ENCODE measurements at regions not wholly inside any gene's neighbourhood (a gene's known extent, or its start where the extent isn't known, plus 50 kb on each side); places are given as distances from the start of the nearest gene placed in this dataset.

DNA sequence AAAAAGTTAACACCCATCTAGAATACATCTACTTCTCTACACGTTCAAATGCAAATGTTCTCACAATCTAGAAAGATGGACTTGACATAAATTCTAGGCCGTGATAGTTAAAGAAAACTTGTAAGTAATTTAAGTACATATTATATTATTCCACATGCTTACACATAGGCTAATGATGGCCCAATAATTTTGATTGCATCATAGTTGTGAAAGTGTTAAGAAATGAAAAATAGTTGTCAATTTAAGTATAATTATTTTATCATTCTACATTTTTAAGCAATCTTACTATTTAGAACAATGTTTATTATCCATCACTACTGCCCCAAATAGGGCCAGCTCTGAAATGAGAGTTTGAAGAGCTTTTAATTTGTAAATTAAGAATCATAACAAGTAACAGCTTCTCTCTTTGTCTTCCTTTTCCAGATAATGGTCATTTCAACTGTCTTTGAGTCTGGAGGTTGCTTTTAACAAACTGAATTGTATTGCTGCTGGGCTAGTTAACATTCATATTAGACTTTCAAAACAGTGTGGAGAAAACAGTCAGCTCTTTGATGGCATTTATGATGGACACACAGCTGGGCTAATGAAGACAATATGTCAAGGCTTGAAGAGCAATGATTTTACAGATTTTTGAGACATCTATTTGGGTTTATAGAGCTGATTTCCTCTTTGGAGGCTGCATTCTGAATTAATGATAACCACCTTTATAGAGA, 246.1 kb upstream of the KCNH8 start:
- 88 to 93% (median 90%) methylated on average over 2 of the region's 2 CpGs for WGBS, 3 donors
- no peak for DNase-seq
- Histone ChIP-seq H3K4me1 (ENCODE audit: insufficient read depth) (no peaks in the 10 kb centered on the region), H3K4me3 (no peak overlapping the region), H3K9me3 (no peaks in the 10 kb centered on the region), H3K36me3 (no peaks in the 10 kb centered on the region), H3K27me3 (no peaks in the 10 kb centered on the region), H3K27ac (no peak overlapping the region)
- intact Hi-C loops (cut with DNase I), result loop anchor here in 1 of 4 donors (5.0 kb wide), 1 partner anchor 195 kb away; no protein-coding TSS in a partner anchor
- TF ChIP-seq POLR2A (IDR thresholded peaks at IDR 0.05) (no peak), EP300 (IDR thresholded peaks at IDR 0.05) (no peak)
- TF ChIP-seq, protein P1, sequence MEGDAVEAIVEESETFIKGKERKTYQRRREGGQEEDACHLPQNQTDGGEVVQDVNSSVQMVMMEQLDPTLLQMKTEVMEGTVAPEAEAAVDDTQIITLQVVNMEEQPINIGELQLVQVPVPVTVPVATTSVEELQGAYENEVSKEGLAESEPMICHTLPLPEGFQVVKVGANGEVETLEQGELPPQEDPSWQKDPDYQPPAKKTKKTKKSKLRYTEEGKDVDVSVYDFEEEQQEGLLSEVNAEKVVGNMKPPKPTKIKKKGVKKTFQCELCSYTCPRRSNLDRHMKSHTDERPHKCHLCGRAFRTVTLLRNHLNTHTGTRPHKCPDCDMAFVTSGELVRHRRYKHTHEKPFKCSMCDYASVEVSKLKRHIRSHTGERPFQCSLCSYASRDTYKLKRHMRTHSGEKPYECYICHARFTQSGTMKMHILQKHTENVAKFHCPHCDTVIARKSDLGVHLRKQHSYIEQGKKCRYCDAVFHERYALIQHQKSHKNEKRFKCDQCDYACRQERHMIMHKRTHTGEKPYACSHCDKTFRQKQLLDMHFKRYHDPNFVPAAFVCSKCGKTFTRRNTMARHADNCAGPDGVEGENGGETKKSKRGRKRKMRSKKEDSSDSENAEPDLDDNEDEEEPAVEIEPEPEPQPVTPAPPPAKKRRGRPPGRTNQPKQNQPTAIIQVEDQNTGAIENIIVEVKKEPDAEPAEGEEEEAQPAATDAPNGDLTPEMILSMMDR (IDR thresholded peaks at IDR 0.05), result no peak

DNA sequence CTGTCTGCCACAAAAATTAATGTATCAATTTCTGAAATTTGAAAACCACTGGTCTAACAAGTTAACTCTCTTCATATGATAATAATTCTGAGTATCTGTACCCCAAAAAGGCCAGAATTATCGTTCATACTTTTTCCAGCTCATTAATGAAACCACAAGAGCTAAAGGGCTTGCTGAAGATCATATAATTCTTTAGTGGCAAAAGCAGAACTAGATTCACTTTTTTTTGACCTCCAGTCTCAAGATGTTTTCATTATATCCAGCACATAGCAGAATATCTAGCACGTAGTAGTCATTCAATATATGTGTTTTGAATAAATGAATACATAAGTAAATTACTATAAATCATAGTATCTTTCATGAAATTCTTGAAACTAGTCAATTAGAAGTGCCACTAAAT, 246.7 kb upstream of the KCNH8 start:
- WGBS, 3 donors, result 53 to 57% (median 57%) methylated on average over 2 of the region's 2 CpGs
- intact Hi-C loops (cut with DNase I), result loop anchor here in 1 of 4 donors (5.0 kb wide), 1 partner anchor 194 kb away; no protein-coding TSS in a partner anchor
- DNase-seq, result no peak

DNA sequence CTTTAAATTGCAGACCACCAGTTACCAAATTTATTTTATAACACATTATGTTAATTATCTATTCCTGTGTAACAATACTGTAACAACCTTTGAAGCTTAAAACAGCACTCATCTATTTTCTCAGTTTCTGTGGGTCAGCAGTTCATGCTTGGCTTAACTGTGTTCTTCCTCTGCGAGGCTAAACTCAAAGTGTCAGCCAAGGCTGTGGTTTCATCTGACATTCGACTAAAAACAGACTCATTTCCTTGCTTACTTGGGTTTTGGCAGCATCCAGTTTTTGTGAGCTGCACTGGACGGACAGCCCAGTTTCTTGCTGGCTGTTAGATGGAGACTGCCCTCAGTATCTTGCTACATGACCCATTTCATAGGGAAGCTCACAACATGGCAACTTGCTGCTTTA, 247.3 kb upstream of the KCNH8 start:
- no peaks in the 10 kb centered on the region for H3K9me3 ChIP-seq
- no peaks in the 10 kb centered on the region for H3K4me1 ChIP-seq (ENCODE audit: insufficient read depth)
- TF ChIP-seq, protein P1 (IDR thresholded peaks at IDR 0.05), result no peak
- TF ChIP-seq POLR2A (IDR thresholded peaks at IDR 0.05), result no peak
- TF ChIP-seq EP300 (IDR thresholded peaks at IDR 0.05), result no peak
- intact Hi-C loops (cut with DNase I), result loop anchor here in 1 of 4 donors (5.0 kb wide), 1 partner anchor 194 kb away; no protein-coding TSS in a partner anchor
- 7 to 10% (median 7%) methylated on average over 3 of the region's 3 CpGs for WGBS, 3 donors
- peak in 1 of 5 donors; percentile 7 for DNase-seq
- no peak overlapping the region for H3K4me3 ChIP-seq
- H3K27me3 ChIP-seq, result no peaks in the 10 kb centered on the region
- H3K36me3 ChIP-seq, result no peaks in the 10 kb centered on the region
- no peak overlapping the region for H3K27ac ChIP-seq

More for the DNA sequence above, 246.7 kb upstream of the KCNH8 start:
- Histone ChIP-seq H3K27ac (no peak overlapping the region), H3K27me3 (no peaks in the 10 kb centered on the region), H3K9me3 (no peaks in the 10 kb centered on the region), H3K36me3 (no peaks in the 10 kb centered on the region), H3K4me3 (no peak overlapping the region), H3K4me1 (ENCODE audit: insufficient read depth) (no peaks in the 10 kb centered on the region)
- TF ChIP-seq, protein P1 (IDR thresholded peaks at IDR 0.05), result no peak
- TF ChIP-seq POLR2A (IDR thresholded peaks at IDR 0.05), result no peak
- no peak for TF ChIP-seq EP300 (IDR thresholded peaks at IDR 0.05)

DNA sequence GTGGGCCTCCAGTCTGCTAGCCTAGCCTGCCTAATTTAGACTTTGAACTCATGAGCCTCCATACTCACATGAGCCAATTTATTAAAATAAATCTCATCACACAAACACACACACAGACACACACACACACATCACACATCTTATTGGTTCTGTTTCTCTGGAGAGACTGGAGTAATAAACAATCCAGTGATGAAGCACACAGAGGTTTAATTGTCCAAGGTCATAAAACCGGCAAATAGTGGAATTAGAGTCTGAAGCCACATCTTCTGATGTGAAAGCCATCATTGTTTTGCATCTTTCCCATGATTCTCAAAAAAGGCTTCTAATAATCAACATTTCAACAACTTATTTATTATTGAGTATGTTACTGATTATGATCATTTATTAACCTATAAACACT, 249.4 kb upstream of the KCNH8 start:
- DNase-seq, result no peak
- H3K4me3 ChIP-seq, result no peak overlapping the region
- no peaks in the 10 kb centered on the region for H3K36me3 ChIP-seq
- TF ChIP-seq POLR2A (IDR thresholded peaks at IDR 0.05) (no peak), EP300 (IDR thresholded peaks at IDR 0.05) (no peak)
- TF ChIP-seq, protein P1 (IDR thresholded peaks at IDR 0.05), result no peak
- H3K9me3 ChIP-seq, result no peaks in the 10 kb centered on the region
- no peak overlapping the region for H3K27ac ChIP-seq
- WGBS, 3 donors, result 39 to 50% (median 48%) methylated on average over 1 of the region's 1 CpG
- no peaks in the 10 kb centered on the region for H3K27me3 ChIP-seq
- intact Hi-C loops (cut with DNase I), result no loop called here
- no peaks in the 10 kb centered on the region for H3K4me1 ChIP-seq (ENCODE audit: insufficient read depth)

Data from ovary (tissue), 7 donors.